Ascending aorta (tissue), 2 donors: ENCODE measurements at regions not wholly inside any gene's neighbourhood (a gene's known extent, or its start where the extent isn't known, plus 50 kb on each side); places are given as distances from the start of the nearest gene placed in this dataset.
A peak's percentile ranks its signal among the peaks of the same experiment; 100 is the strongest.

Experiments used
- DNase-seq, 2 donors: peaks; one replicate each; pipeline ENCODE4 v3.0.0-alpha.2; 2019; ENCODE audit warnings: low spot score in 2 of 2
- H3K27ac ChIP-seq, 2 donors: fragments of 200-600 bp; sonication (generic); one replicate each; pipeline ENCODE4 v1.5.1; 2016 to 2017; ENCODE audit warnings: mild to moderate bottlenecking in 1 of 2
- H3K27me3 ChIP-seq: fragments of 200-600 bp; sonication (generic); one replicate; pipeline ENCODE4 v1.5.1; 2017
- H3K36me3 ChIP-seq, 2 donors: fragments of 200-600 bp; sonication (generic); one replicate each; pipeline ENCODE4 v1.5.1; 2016
- H3K4me1 ChIP-seq, 2 donors: fragments of 200-600 bp; sonication (generic); one replicate each; pipeline ENCODE4 v1.5.1; 2016 to 2017; ENCODE audit warnings: mild to moderate bottlenecking in 1 of 2
- H3K4me3 ChIP-seq, 2 donors: fragments of 200-600 bp; sonication (generic); one replicate each; pipeline ENCODE4 v1.5.1; 2016 to 2017; ENCODE audit warnings: mild to moderate bottlenecking in 1 of 2
- H3K9me3 ChIP-seq, 2 donors: fragments of 200-600 bp; sonication (generic); one replicate each; pipeline ENCODE4 v1.5.1; 2016
- CTCF ChIP-seq, 3 experiments: fragments of 200-600 bp in 2 of 3; fragments of 450-650 bp in 1 of 3; sonication (generic) in 2 of 3; IDR thresholded peaks; one replicate each; pipeline ENCODE4 v1.5.1; 2016 to 2019; ENCODE audit warnings: antibody characterized with exemption in 3 of 3, mild to moderate bottlenecking in 1 of 3, moderate library complexity in 1 of 3
- intact Hi-C: fragments of 100-400 bp; cut with DNase I; formaldehyde crosslinking; loops from one replicate; pipeline ENCODE4 v1.15.1; 2023

DNA sequence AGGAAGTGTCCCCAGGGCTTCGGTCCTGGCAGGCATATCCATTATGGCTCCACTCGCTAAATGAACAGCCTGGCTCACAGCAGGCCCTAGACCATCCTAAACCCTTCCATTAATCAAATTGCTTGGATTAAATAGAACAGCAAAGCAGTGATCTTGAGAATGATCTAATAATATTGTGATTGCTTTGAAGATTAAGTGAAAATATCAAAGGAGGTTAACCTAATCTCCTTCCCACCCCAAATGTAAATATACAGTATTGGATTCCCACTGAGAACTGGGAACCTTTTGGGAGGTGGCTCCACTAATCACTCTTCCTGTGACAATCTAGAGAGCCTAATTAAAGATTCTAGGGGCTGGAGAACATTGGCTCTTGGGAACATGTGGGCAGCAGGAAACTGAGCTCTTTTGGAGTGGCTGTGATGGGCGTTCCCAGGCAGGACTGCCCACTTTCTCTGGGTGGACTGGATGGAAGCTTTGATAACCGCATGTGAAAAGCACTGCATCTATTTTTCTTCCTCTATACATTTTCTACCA is 68.3 kb upstream of the FRMD1 start:
- Histone ChIP-seq H3K27me3 (no peaks in the 10 kb centered on the region), H3K27ac (no peak overlapping the region), H3K9me3 (no peaks in the 10 kb centered on the region), H3K4me1 (no peaks in the 10 kb centered on the region), H3K36me3 (no peaks in the 10 kb centered on the region), H3K4me3 (no peak overlapping the region)
- intact Hi-C loops, result no loop called here
- no peak for TF ChIP-seq CTCF (IDR thresholded peaks at IDR 0.05)
- DNase-seq, result no peak

GRCh38 chr6:168145747-168146596 is 67.0 kb upstream of the FRMD1 start:
- Histone ChIP-seq H3K27ac (no peak overlapping the region), H3K4me3 (no peak overlapping the region), H3K9me3 (no peaks in the 10 kb centered on the region), H3K36me3 (no peaks in the 10 kb centered on the region), H3K27me3 (no peaks in the 10 kb centered on the region), H3K4me1 (no peaks in the 10 kb centered on the region)
- intact Hi-C loops, result no loop called here
- peak in 1 of 2 donors; percentile 37 for DNase-seq
- no peak for TF ChIP-seq CTCF (IDR thresholded peaks at IDR 0.05)

DNA sequence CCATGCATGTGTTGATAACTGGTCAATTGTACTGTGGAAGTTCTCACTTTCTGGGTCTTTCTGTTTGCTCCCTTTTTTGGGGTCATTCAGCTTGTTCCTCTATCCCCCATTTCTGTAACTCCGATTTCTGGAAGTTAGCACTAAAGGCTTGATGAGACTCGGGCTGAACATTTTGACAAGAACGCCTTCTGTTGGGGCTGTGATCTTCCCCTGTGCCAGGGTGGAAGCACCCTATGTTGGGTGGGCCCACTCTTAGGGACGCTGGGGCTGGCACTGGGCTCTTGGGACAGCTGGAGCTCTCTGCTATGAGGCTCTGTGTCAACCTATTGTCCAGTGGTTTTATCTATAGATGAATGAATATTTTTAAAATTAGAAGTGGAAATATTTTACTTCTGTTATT is 60.1 kb upstream of the FRMD1 start:
- no peak overlapping the region for H3K27ac ChIP-seq
- no peak overlapping the region for H3K4me3 ChIP-seq
- intact Hi-C loops, result no loop called here
- no peaks in the 10 kb centered on the region for H3K9me3 ChIP-seq
- no peaks in the 10 kb centered on the region for H3K4me1 ChIP-seq
- TF ChIP-seq CTCF (IDR thresholded peaks at IDR 0.05), result no peak
- no peaks in the 10 kb centered on the region for H3K27me3 ChIP-seq
- DNase-seq, result no peak
- H3K36me3 ChIP-seq, result no peaks in the 10 kb centered on the region

DNA sequence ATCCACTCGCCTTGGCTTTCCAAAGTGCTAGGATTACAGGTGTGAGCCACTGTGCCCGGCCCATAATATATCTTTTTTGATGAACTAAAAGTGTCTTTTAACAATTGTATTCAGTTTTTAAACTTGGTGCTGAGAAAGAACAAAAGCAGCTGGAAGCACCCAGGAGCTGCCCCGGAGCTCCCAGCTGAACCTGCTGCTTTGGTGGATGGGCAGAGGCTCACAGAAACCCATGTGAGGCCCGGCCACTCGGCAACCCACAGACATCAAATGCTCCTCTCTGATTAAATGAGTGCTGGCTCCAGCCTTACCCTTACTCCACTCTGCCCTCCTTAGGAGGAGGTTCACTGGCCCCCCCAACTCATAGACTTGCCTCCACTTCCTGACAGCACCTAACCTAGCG is 59.4 kb upstream of the FRMD1 start:
- TF ChIP-seq CTCF (IDR thresholded peaks at IDR 0.05), result no peak
- no peak overlapping the region for H3K27ac ChIP-seq
- H3K4me1 ChIP-seq, result no peaks in the 10 kb centered on the region
- H3K27me3 ChIP-seq, result no peaks in the 10 kb centered on the region
- no peak for DNase-seq
- no peaks in the 10 kb centered on the region for H3K9me3 ChIP-seq
- no peak overlapping the region for H3K4me3 ChIP-seq
- H3K36me3 ChIP-seq, result no peaks in the 10 kb centered on the region
- intact Hi-C loops, result no loop called here

DNA sequence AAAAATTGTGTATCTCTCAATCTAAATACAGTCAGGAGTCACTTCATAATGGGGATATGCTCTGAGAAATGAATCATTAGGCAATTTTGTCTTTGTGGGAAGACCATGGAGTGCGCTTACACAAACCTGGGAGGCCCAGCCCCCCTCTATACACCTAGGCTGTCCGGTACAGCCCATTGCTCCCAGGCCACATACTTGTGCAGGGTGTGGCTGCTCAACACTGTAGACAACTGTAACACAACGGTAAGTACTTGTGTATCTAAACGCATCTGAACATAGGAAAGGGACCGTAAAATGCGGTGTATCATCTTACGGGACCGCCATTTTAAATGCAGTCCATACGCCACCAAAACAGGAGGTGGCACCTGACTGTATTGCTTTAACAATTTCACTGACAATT is 58.0 kb upstream of the FRMD1 start:
- Histone ChIP-seq H3K27me3 (no peaks in the 10 kb centered on the region), H3K9me3 (no peaks in the 10 kb centered on the region), H3K36me3 (no peaks in the 10 kb centered on the region), H3K4me3 (no peak overlapping the region), H3K27ac (no peak overlapping the region), H3K4me1 (peaks cover 0 to 3% of the 10 kb centered on the region in 2 donors)
- no peak for TF ChIP-seq CTCF (IDR thresholded peaks at IDR 0.05)
- no peak for DNase-seq
- intact Hi-C loops, result no loop called here
